SK-N-SH (cell line): ENCODE measurements at regions not wholly inside any gene's neighbourhood (a gene's known extent, or its start where the extent isn't known, plus 50 kb on each side); places are given as distances from the start of the nearest gene placed in this dataset.

Experiments
- CTCF ChIA-PET: fragments of 300-600, 350-600 bp; formaldehyde crosslinking; extraction: SDS; loops from one replicate; lab custom pipeline; 2021; lab: Yijun Ruan, JAX
- POLR2A ChIA-PET: fragments of 350-600 bp; sonication (Branson Sonifier 250); formaldehyde crosslinking; extraction: SDS; loops from one replicate; lab custom pipeline; 2020; ENCODE audit warnings: antibody characterized with exemption, inconsistent platforms; lab: Yijun Ruan, JAX
- DNase-seq: peaks from one replicate; pipeline ENCODE4 v3.0.0; 2012
- H2AFZ ChIP-seq: fragments of 200-600 bp; sonication (generic); 2 replicates; pipeline ENCODE4 v1.8.1; 2016; ENCODE audit warnings: antibody characterized with exemption, mild to moderate bottlenecking, low read depth
- H3F3A ChIP-seq: fragments of 200-600 bp; sonication (generic); replicated peaks from 2 replicates; pipeline ENCODE3; 2016; ENCODE audit warnings: antibody characterized with exemption, mild to moderate bottlenecking; ENCODE audit not compliant: insufficient read depth
- H3K27ac ChIP-seq, 2 experiments: fragments of 200-500 bp in 1 of 2; fragments of 200-600 bp in 1 of 2; sonication (Bioruptor generic) in 1 of 2; sonication (generic), shearing (Covaris generic) in 1 of 2; 2 replicates each; pipeline versions ENCODE4 v1.5.1 to v1.6.1; 2014 to 2016; ENCODE audit warnings: low read depth in 2 of 2, inconsistent platforms in 1 of 2, low read length in 1 of 2, mild to moderate bottlenecking in 1 of 2, mixed read lengths in 1 of 2
- H3K27me3 ChIP-seq: fragments of 200-600 bp; sonication (generic), shearing (Covaris generic); 2 replicates; pipeline ENCODE4 v1.6.1; 2016; ENCODE audit warnings: mixed run types; ENCODE audit not compliant: insufficient read depth
- H3K36me3 ChIP-seq, 2 experiments: fragments of 200-500 bp in 1 of 2; fragments of 200-600 bp in 1 of 2; sonication (Bioruptor generic) in 1 of 2; sonication (generic) in 1 of 2; replicated peaks in 1 of 2; 2 replicates each; pipeline versions ENCODE3 to v1.5.1; 2014 to 2016; ENCODE audit warnings: low read length in 1 of 2, mild to moderate bottlenecking in 1 of 2; ENCODE audit not compliant: insufficient read depth in 2 of 2, control insufficient read depth in 1 of 2
- H3K4me1 ChIP-seq, 2 experiments: fragments of 200-500 bp in 1 of 2; fragments of 200-600 bp in 1 of 2; sonication (Bioruptor generic) in 1 of 2; sonication (generic), shearing (Covaris generic) in 1 of 2; 2 replicates each; pipeline versions ENCODE4 v1.5.1 to v1.6.1; 2014 to 2016; ENCODE audit warnings: low read depth in 1 of 2, low read length in 1 of 2, mixed run types in 1 of 2; ENCODE audit not compliant: insufficient read depth in 2 of 2, control insufficient read depth in 1 of 2
- H3K4me2 ChIP-seq: fragments of 200-600 bp; sonication (generic), shearing (Covaris generic); 2 replicates; pipeline ENCODE4 v1.6.1; 2017; ENCODE audit warnings: mixed run types
- H3K4me3 ChIP-seq, 2 experiments: fragments of 200-500 bp in 1 of 2; fragments of 200-600 bp in 1 of 2; sonication (Bioruptor generic) in 1 of 2; sonication (generic), shearing (Covaris generic) in 1 of 2; 2 replicates each; pipeline versions ENCODE4 v1.5.1 to v1.8.1; 2014 to 2016; ENCODE audit warnings: low read depth in 2 of 2, inconsistent platforms in 1 of 2, low read length in 1 of 2, mild to moderate bottlenecking in 1 of 2, mixed read lengths in 1 of 2, moderate library complexity in 1 of 2
- H3K79me2 ChIP-seq: fragments of 200-600 bp; sonication (generic); 2 replicates; pipeline ENCODE4 v1.8.1; 2017; ENCODE audit warnings: mild to moderate bottlenecking; ENCODE audit not compliant: insufficient read depth
- H3K9ac ChIP-seq: fragments of 200-600 bp; sonication (generic); 2 replicates; pipeline ENCODE4 v1.6.1; 2017; ENCODE audit warnings: mixed run types
- H3K9me2 ChIP-seq: fragments of 200-600 bp; sonication (generic); 2 replicates; pipeline ENCODE4 v1.6.1; 2017; ENCODE audit warnings: mixed run types
- H3K9me3 ChIP-seq: fragments of 200-600 bp; sonication (generic); 2 replicates; pipeline ENCODE4 v1.6.1; 2017; ENCODE audit warnings: mixed run types, mild to moderate bottlenecking, moderate library complexity
- H4K20me1 ChIP-seq: fragments of 200-600 bp; sonication (generic); 2 replicates; pipeline ENCODE4 v1.6.1; 2017; ENCODE audit warnings: mild to moderate bottlenecking, mixed run types; ENCODE audit not compliant: insufficient read depth
- CHD2 ChIP-seq: fragments of 150-350 bp; IDR thresholded peaks from 2 replicates; pipeline ENCODE4 v1.6.1; 2018; ENCODE audit warnings: low read length; ENCODE audit not compliant: partially characterized antibody
- EZH2phosphoT487 ChIP-seq: fragments of 200-600 bp; sonication (generic); IDR thresholded peaks from 2 replicates; pipeline ENCODE4 v1.6.1; 2017; ENCODE audit warnings: low read depth, mixed run types, mild to moderate bottlenecking, antibody characterized with exemption, moderate library complexity, borderline replicate concordance
- FOXM1 ChIP-seq: IDR thresholded peaks from 2 replicates; pipeline ENCODE4 v1.4.0; 2012; ENCODE audit warnings: low read depth, mild to moderate bottlenecking
- MEF2A ChIP-seq: IDR thresholded peaks from 2 replicates; pipeline ENCODE4 v1.4.0; 2012; ENCODE audit warnings: low read depth, borderline replicate concordance
- MXI1 ChIP-seq: IDR thresholded peaks from 2 replicates; pipeline ENCODE4 v1.6.1; 2012; ENCODE audit warnings: mild to moderate bottlenecking, low read depth, low read length, improper control_type of control experiment
- POLR2AphosphoS5 ChIP-seq: IDR thresholded peaks from 2 replicates; pipeline ENCODE4 v1.6.1; 2012; ENCODE audit warnings: low read depth, low read length
- RCOR1 ChIP-seq: fragments of 150-350 bp; IDR thresholded peaks from 2 replicates; pipeline ENCODE4 v1.6.1; 2017; ENCODE audit warnings: antibody characterized with exemption, low read length
- SMC3 ChIP-seq: IDR thresholded peaks from 2 replicates; pipeline ENCODE4 v1.6.1; 2012; ENCODE audit warnings: low read depth, low read length, improper control_type of control experiment
- TAF1 ChIP-seq: IDR thresholded peaks from 2 replicates; pipeline ENCODE4 v1.6.1; 2012; ENCODE audit warnings: low read depth, mild to moderate bottlenecking, low read length, moderate library complexity, borderline replicate concordance
- TEAD4 ChIP-seq: IDR thresholded peaks from 2 replicates; pipeline ENCODE4 v1.4.0; 2012; ENCODE audit warnings: mild to moderate bottlenecking, borderline replicate concordance; ENCODE audit not compliant: insufficient read depth
- WGBS: methylation state at CpG from one replicate; pipeline ENCODE4 v1.1.6; 2017; ENCODE audit warnings: low lambda C conversion rate; 5-methylcytosine and 5-hydroxymethylcytosine counted together
- TF ChIP-seq, protein P1 (sequence below): IDR thresholded peaks from 2 replicates; pipeline ENCODE4 v1.6.1; 2012; ENCODE audit warnings: mild to moderate bottlenecking, low read depth, low read length, moderate library complexity
- TF ChIP-seq, protein P2 (sequence below): fragments of 150-350 bp; IDR thresholded peaks from 2 replicates; pipeline ENCODE4 v1.6.1; 2016; ENCODE audit warnings: mild to moderate bottlenecking, low read depth, low read length
- TF ChIP-seq, protein P3 (sequence below): IDR thresholded peaks from 2 replicates; pipeline ENCODE4 v1.4.0; 2012; ENCODE audit warnings: low read depth, borderline replicate concordance
- TF ChIP-seq, protein P4 (sequence below): fragments of 150-350 bp; IDR thresholded peaks from 2 replicates; pipeline ENCODE4 v1.6.1; 2017; ENCODE audit warnings: antibody characterized with exemption, low read length, low read depth, borderline replicate concordance
- TF ChIP-seq, protein P5 (sequence below): IDR thresholded peaks from 2 replicates; pipeline ENCODE4 v1.4.0; 2012; ENCODE audit warnings: low read depth, borderline replicate concordance
- TF ChIP-seq, protein P6 (sequence below): fragments of 200-600 bp; sonication (generic); IDR thresholded peaks from 2 replicates; pipeline ENCODE4 v1.6.1; 2017; ENCODE audit warnings: antibody characterized with exemption, mild to moderate bottlenecking, moderate library complexity

DNA sequence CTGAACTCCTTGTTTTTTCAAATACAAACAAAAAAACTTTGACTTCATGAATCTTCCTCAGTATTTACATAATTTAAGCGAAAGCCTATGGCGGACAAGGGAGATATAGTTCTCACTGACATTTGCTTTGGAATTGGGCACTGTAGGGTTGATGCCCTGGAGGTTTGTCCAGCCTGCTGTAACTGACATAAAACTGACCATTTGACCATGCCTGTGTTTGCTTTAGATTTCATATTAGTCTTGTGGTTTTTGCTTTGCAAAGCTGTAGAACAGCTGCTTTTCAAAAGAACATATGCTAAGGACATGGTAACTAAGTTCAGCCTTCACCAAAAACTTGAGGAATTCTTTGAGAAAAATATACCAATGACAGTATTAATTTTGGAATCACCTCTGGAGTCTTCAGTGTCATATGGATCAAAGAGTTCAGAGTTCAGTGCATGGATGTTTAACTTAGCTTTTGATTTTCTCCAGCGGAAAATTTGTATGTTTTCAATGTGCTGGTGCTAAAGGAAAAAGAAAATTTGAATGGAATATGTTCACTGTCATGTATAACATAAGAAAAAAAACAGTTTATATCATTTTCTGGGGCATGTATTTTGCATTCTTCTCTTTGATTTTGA, 1013.1 kb downstream of the NR2F1-AS1 start:
- POLR2A ChIA-PET = no interaction called here
- WGBS = 98% methylated on average over 3 of the region's 3 CpGs
- Histone ChIP-seq H3F3A (no peaks in the 10 kb centered on the region), H3K9me2 (no peaks in the 10 kb centered on the region), H4K20me1 (no peaks in the 10 kb centered on the region), H3K27me3 (no peaks in the 10 kb centered on the region), H2AFZ (no peak overlapping the region), H3K36me3 (no peaks in the 10 kb centered on the region), H3K9me3 (no peaks in the 10 kb centered on the region), H3K4me2 (no peak overlapping the region), H3K79me2 (no peaks in the 10 kb centered on the region), H3K4me1 (no peaks in the 10 kb centered on the region; a peak in 1 of 4 replicates), H3K9ac (no peak overlapping the region), H3K4me3 (no peak overlapping the region), H3K27ac (no peak overlapping the region)
- DNase-seq = no peak
- TF ChIP-seq, protein P1, sequence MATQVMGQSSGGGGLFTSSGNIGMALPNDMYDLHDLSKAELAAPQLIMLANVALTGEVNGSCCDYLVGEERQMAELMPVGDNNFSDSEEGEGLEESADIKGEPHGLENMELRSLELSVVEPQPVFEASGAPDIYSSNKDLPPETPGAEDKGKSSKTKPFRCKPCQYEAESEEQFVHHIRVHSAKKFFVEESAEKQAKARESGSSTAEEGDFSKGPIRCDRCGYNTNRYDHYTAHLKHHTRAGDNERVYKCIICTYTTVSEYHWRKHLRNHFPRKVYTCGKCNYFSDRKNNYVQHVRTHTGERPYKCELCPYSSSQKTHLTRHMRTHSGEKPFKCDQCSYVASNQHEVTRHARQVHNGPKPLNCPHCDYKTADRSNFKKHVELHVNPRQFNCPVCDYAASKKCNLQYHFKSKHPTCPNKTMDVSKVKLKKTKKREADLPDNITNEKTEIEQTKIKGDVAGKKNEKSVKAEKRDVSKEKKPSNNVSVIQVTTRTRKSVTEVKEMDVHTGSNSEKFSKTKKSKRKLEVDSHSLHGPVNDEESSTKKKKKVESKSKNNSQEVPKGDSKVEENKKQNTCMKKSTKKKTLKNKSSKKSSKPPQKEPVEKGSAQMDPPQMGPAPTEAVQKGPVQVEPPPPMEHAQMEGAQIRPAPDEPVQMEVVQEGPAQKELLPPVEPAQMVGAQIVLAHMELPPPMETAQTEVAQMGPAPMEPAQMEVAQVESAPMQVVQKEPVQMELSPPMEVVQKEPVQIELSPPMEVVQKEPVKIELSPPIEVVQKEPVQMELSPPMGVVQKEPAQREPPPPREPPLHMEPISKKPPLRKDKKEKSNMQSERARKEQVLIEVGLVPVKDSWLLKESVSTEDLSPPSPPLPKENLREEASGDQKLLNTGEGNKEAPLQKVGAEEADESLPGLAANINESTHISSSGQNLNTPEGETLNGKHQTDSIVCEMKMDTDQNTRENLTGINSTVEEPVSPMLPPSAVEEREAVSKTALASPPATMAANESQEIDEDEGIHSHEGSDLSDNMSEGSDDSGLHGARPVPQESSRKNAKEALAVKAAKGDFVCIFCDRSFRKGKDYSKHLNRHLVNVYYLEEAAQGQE = no peak
- TF ChIP-seq, protein P2, sequence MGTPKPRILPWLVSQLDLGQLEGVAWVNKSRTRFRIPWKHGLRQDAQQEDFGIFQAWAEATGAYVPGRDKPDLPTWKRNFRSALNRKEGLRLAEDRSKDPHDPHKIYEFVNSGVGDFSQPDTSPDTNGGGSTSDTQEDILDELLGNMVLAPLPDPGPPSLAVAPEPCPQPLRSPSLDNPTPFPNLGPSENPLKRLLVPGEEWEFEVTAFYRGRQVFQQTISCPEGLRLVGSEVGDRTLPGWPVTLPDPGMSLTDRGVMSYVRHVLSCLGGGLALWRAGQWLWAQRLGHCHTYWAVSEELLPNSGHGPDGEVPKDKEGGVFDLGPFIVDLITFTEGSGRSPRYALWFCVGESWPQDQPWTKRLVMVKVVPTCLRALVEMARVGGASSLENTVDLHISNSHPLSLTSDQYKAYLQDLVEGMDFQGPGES = no peak
- TF ChIP-seq, protein P3, sequence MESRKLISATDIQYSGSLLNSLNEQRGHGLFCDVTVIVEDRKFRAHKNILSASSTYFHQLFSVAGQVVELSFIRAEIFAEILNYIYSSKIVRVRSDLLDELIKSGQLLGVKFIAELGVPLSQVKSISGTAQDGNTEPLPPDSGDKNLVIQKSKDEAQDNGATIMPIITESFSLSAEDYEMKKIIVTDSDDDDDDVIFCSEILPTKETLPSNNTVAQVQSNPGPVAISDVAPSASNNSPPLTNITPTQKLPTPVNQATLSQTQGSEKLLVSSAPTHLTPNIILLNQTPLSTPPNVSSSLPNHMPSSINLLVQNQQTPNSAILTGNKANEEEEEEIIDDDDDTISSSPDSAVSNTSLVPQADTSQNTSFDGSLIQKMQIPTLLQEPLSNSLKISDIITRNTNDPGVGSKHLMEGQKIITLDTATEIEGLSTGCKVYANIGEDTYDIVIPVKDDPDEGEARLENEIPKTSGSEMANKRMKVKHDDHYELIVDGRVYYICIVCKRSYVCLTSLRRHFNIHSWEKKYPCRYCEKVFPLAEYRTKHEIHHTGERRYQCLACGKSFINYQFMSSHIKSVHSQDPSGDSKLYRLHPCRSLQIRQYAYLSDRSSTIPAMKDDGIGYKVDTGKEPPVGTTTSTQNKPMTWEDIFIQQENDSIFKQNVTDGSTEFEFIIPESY = no peak
- no peak for TF ChIP-seq TEAD4
- TF ChIP-seq FOXM1 = no peak
- TF ChIP-seq, protein P4, sequence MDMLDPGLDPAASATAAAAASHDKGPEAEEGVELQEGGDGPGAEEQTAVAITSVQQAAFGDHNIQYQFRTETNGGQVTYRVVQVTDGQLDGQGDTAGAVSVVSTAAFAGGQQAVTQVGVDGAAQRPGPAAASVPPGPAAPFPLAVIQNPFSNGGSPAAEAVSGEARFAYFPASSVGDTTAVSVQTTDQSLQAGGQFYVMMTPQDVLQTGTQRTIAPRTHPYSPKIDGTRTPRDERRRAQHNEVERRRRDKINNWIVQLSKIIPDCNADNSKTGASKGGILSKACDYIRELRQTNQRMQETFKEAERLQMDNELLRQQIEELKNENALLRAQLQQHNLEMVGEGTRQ = no peak
- TF ChIP-seq, protein P5, sequence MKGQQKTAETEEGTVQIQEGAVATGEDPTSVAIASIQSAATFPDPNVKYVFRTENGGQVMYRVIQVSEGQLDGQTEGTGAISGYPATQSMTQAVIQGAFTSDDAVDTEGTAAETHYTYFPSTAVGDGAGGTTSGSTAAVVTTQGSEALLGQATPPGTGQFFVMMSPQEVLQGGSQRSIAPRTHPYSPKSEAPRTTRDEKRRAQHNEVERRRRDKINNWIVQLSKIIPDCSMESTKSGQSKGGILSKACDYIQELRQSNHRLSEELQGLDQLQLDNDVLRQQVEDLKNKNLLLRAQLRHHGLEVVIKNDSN = no peak
- no peak for TF ChIP-seq TAF1
- TF ChIP-seq MXI1 = no peak
- TF ChIP-seq CHD2 = no peak
- TF ChIP-seq, protein P6, sequence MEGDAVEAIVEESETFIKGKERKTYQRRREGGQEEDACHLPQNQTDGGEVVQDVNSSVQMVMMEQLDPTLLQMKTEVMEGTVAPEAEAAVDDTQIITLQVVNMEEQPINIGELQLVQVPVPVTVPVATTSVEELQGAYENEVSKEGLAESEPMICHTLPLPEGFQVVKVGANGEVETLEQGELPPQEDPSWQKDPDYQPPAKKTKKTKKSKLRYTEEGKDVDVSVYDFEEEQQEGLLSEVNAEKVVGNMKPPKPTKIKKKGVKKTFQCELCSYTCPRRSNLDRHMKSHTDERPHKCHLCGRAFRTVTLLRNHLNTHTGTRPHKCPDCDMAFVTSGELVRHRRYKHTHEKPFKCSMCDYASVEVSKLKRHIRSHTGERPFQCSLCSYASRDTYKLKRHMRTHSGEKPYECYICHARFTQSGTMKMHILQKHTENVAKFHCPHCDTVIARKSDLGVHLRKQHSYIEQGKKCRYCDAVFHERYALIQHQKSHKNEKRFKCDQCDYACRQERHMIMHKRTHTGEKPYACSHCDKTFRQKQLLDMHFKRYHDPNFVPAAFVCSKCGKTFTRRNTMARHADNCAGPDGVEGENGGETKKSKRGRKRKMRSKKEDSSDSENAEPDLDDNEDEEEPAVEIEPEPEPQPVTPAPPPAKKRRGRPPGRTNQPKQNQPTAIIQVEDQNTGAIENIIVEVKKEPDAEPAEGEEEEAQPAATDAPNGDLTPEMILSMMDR = no peak
- no peak for TF ChIP-seq MEF2A
- no peak for TF ChIP-seq RCOR1
- TF ChIP-seq POLR2AphosphoS5 = no peak
- no peak for TF ChIP-seq EZH2phosphoT487
- TF ChIP-seq SMC3 = no peak
- CTCF ChIA-PET = no interaction called here
